HFF-Myc (cell line): ENCODE measurements at regions not wholly inside any gene's neighbourhood (a gene's known extent, or its start where the extent isn't known, plus 50 kb on each side); places are given as distances from the start of the nearest gene placed in this dataset.

Source experiments
- DNase-seq: peaks from one replicate; pipeline ENCODE4 v3.0.0-alpha.2; 2011; ENCODE audit warnings: low read depth; ENCODE audit errors: extremely low read depth
- H3K4me3 ChIP-seq: replicated peaks from 2 replicates; pipeline ENCODE4 v1.5.1; 2011; ENCODE audit warnings: low read depth, mild to moderate bottlenecking, control low read depth, low read length
- CTCF ChIP-seq: IDR thresholded peaks from 2 replicates; pipeline ENCODE4 v1.5.1; 2012; ENCODE audit warnings: mild to moderate bottlenecking, low read depth, low read length, control low read depth; ENCODE audit errors: missing control alignments

GRCh38 chr5:92977846-92978540 is 603.0 kb downstream of the NR2F1-AS1 start:
- no peak for DNase-seq
- TF ChIP-seq CTCF: no peak

GRCh38 chr5:92976156-92976555 is 604.9 kb downstream of the NR2F1-AS1 start:
- TF ChIP-seq CTCF: no peak
- no peak overlapping the region for H3K4me3 ChIP-seq
- no peak for DNase-seq

More at GRCh38 chr5:92977846-92978540, 603.0 kb downstream of the NR2F1-AS1 start:
- H3K4me3 ChIP-seq: no peak overlapping the region

- no peak for DNase-seq
Observed at GRCh38 chr5:92969781-92970237, 611.2 kb downstream of the NR2F1-AS1 start.

GRCh38 chr5:92969191-92969780 is 611.7 kb downstream of the NR2F1-AS1 start:
- TF ChIP-seq CTCF: no peak
- no peak for DNase-seq
- no peak overlapping the region for H3K4me3 ChIP-seq

More at GRCh38 chr5:92969781-92970237, 611.2 kb downstream of the NR2F1-AS1 start:
- TF ChIP-seq CTCF: no peak
- no peak overlapping the region for H3K4me3 ChIP-seq

GRCh38 chr5:92963800-92964199 is 617.2 kb downstream of the NR2F1-AS1 start:
- TF ChIP-seq CTCF: no peak
- DNase-seq: no peak
- no peak overlapping the region for H3K4me3 ChIP-seq

- DNase-seq: no peak
- H3K4me3 ChIP-seq: no peak overlapping the region
- no peak for TF ChIP-seq CTCF
Observed at GRCh38 chr5:92962752-92963151, 618.3 kb downstream of the NR2F1-AS1 start.

- no peak for TF ChIP-seq CTCF
- DNase-seq: no peak
- H3K4me3 ChIP-seq: no peak overlapping the region
Observed at GRCh38 chr5:92956886-92957285, 624.1 kb downstream of the NR2F1-AS1 start.
